ENCODE measurements at regions not wholly inside any gene's neighbourhood (a gene's known extent, or its start where the extent isn't known, plus 50 kb on each side); places are given as distances from the start of the nearest gene placed in this dataset.
A peak's percentile ranks its signal among the peaks of the same experiment; 100 is the strongest.

- no peak for TF ChIP-seq CTCF (IDR thresholded peaks at IDR 0.05)
- Histone ChIP-seq H3K4me3 (no peak overlapping the region), H3K36me3 (no peaks in the 10 kb centered on the region), H3K9me3 (no peaks in the 10 kb centered on the region), H3K27me3 (replicated peaks; ENCODE audit: insufficient read depth) (no peaks in the 10 kb centered on the region), H3K27ac (no peak overlapping the region), H3K4me1 (ENCODE audit: control insufficient read depth in 1 of 2, low read depth in 2 of 2) (peaks cover 0 to 6% of the 10 kb centered on the region in 2 donors)
- ATAC-seq (ENCODE audit: insufficient number of reproducible peaks, low FRiP score, low read depth) (no peak), DNase-seq (ENCODE audit: low spot score) (no peak)
These were observed 151.8 kb downstream of the NRN1 start for GRCh38 chr6:5854899-5855298.

DNA sequence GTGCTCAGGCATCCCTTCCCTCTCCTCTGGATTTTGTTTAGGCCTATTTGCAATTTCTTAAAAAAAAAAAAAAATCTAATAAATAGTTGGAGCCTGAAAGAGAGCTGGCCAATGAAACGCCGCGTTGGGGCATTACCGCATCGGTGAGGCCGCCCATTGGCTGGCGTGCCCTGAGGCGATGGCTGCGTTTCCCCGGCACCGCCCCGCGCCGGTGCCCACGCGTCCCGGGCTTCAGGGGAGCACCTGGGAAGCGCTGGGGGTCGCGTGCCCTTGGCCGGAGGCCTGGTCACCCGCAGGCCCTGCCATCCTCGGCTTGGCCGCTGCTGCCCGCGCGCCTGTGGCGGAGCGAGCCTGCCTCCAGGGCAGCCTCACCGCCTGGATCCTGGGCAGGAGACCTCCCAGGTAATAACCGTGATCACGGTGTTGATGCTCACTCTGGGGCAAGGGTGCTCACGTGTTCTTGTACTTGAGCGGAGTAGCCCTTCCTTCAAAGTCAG, 155.4 kb downstream of the NRN1 start:
- Histone ChIP-seq H3K4me3 (peak overlapping the region; percentile 65), H3K4me1 (ENCODE audit: control insufficient read depth in 1 of 2, low read depth in 2 of 2) (peaks cover 0 to 6% of the 10 kb centered on the region in 2 donors), H3K36me3 (no peaks in the 10 kb centered on the region), H3K27me3 (replicated peaks; ENCODE audit: insufficient read depth) (no peaks in the 10 kb centered on the region), H3K9me3 (no peaks in the 10 kb centered on the region), H3K27ac (no peak overlapping the region)
- DNase-seq (ENCODE audit: low spot score) (no peak), ATAC-seq (ENCODE audit: insufficient number of reproducible peaks, low FRiP score, low read depth) (no peak)
- no peak for TF ChIP-seq CTCF (IDR thresholded peaks at IDR 0.05)

- no peaks in the 10 kb centered on the region for H3K9me3 ChIP-seq
- ATAC-seq (ENCODE audit: insufficient number of reproducible peaks, low FRiP score, low read depth): no peak
- peaks cover 0 to 6% of the 10 kb centered on the region in 2 donors for H3K4me1 ChIP-seq (ENCODE audit: control insufficient read depth in 1 of 2, low read depth in 2 of 2)
- no peak overlapping the region for H3K27ac ChIP-seq
- H3K36me3 ChIP-seq: no peaks in the 10 kb centered on the region
- TF ChIP-seq CTCF (IDR thresholded peaks at IDR 0.05): no peak
- H3K4me3 ChIP-seq: peak overlapping the region; percentile 65
- H3K27me3 ChIP-seq (replicated peaks; ENCODE audit: insufficient read depth): no peaks in the 10 kb centered on the region
- DNase-seq (ENCODE audit: low spot score): no peak
These were observed 155.9 kb downstream of the NRN1 start for GRCh38 chr6:5850848-5851255.

DNA sequence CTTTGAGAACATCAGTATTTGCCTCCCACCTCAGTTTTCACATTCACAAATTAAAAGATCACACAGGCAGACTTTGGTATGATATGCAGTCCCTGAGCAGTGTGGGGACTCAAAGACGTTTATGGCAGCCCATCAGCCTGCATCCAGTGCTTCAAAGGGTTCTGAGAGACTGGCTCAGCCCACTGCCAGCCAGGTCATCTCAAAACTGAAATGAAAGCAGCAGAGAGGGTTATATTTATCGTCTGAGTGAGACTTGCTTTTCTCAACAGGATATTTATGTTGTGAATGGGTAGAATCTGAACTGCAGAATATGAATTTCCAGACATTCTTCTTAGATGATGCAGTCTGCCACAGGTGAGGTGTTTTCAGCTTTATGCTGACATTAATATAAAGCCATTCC, 159.8 kb downstream of the NRN1 start:
- no peak for TF ChIP-seq CTCF (IDR thresholded peaks at IDR 0.05)
- Histone ChIP-seq H3K36me3 (no peaks in the 10 kb centered on the region), H3K27me3 (replicated peaks; ENCODE audit: insufficient read depth) (no peaks in the 10 kb centered on the region), H3K4me3 (no peak overlapping the region), H3K27ac (no peak overlapping the region), H3K4me1 (ENCODE audit: control insufficient read depth in 1 of 2, low read depth in 2 of 2) (peaks cover 0 to 6% of the 10 kb centered on the region in 2 donors), H3K9me3 (no peaks in the 10 kb centered on the region)
- DNase-seq (ENCODE audit: low spot score): no peak
- no peak for ATAC-seq (ENCODE audit: insufficient number of reproducible peaks, low FRiP score, low read depth)

- no peaks in the 10 kb centered on the region for H3K9me3 ChIP-seq
- H3K27me3 ChIP-seq (replicated peaks; ENCODE audit: insufficient read depth): no peaks in the 10 kb centered on the region
- no peak overlapping the region for H3K27ac ChIP-seq
- H3K36me3 ChIP-seq: no peaks in the 10 kb centered on the region
- DNase-seq (ENCODE audit: low spot score) (no peak), ATAC-seq (ENCODE audit: insufficient number of reproducible peaks, low FRiP score, low read depth) (no peak)
- no peak overlapping the region for H3K4me3 ChIP-seq
- H3K4me1 ChIP-seq (ENCODE audit: control insufficient read depth in 1 of 2, low read depth in 2 of 2): peaks cover 0 to 2% of the 10 kb centered on the region in 2 donors
- TF ChIP-seq CTCF (IDR thresholded peaks at IDR 0.05): no peak
These were observed 160.4 kb downstream of the NRN1 start for GRCh38 chr6:5846335-5846734.

Data from thoracic aorta (tissue), 2 donors.